ENCODE measurements at regions not wholly inside any gene's neighbourhood (a gene's known extent, or its start where the extent isn't known, plus 50 kb on each side); places are given as distances from the start of the nearest gene placed in this dataset.

GRCh38 chr3:53975382-53975781 lies 83.7 kb upstream of the SELENOK start:
- TF ChIP-seq EP300 (IDR thresholded peaks at IDR 0.05; ENCODE audit: low read depth), result no peak
- TF ChIP-seq POLR2AphosphoS5 (IDR thresholded peaks at IDR 0.05), result no peak
- TF ChIP-seq CTCF (IDR thresholded peaks at IDR 0.05), result no peak
- no peak for TF ChIP-seq POLR2A (IDR thresholded peaks at IDR 0.05)
